ENCODE measurements at regions not wholly inside any gene's neighbourhood (a gene's known extent, or its start where the extent isn't known, plus 50 kb on each side); places are given as distances from the start of the nearest gene placed in this dataset.

DNA sequence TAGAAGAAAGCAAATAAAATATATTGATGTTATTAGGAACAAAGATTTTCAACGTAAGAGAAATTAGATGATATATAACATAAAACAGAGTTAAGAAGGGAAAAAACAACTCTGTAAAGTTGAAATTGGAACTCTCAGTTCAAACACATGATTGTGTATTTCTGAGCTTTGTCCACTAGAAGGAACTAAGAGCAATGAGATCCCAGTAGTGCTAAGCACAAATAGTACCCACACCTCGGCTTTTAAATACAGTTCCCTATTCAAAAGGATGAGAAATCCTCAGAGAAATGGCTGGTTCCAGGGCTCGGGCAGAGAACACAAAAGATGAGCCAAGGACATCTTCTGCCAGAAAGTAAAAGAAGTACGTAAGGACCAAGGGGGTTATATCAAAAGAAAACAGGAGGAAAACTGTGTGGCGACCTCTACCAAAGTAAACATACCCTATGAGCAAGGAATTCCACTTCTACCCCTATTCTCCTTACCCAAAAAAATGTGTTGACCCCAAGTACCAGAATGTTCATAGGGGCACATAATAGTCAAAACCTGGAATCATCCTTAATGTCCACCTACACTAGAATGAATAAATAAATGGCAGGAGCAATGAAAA is 96.6 kb downstream of the SPTSSA start:
- ATAC-seq (ENCODE audit: low read depth) (no peak), DNase-seq (no peak)
- Histone ChIP-seq H3K79me2 (ENCODE audit: control insufficient read depth, insufficient read depth, low read length) (no peaks in the 10 kb centered on the region), H3K4me2 (replicated peaks; ENCODE audit: low read depth, low read length, poor library complexity, severe bottlenecking) (no peak overlapping the region), H3K4me1 (ENCODE audit: control insufficient read depth in 2 of 2, insufficient read depth in 2 of 2, low read length in 2 of 2) (no peaks in the 10 kb centered on the region), H3K27me3 (replicated peaks in 1 of 4; ENCODE audit: control extremely low read depth in 1 of 4, control insufficient read depth in 3 of 4, insufficient read depth in 4 of 4, low read length in 3 of 4) (peaks cover 0 to 3% (median 0%) of the 10 kb centered on the region in 4 experiments), H3K9ac (ENCODE audit: low read length) (no peak overlapping the region), H2AFZ (ENCODE audit: insufficient read depth, low read depth, low read length, poor library complexity, severe bottlenecking) (no peak overlapping the region), H4K20me1 (ENCODE audit: control insufficient read depth, insufficient read depth, low read length, poor library complexity, severe bottlenecking) (no peaks in the 10 kb centered on the region), H3K4me3 (ENCODE audit: control extremely low read depth in 1 of 5, extremely low read depth in 1 of 5, insufficient read depth in 1 of 5, low read depth in 2 of 5, low read length in 4 of 5) (no peak overlapping the region), H3K36me3 (replicated peaks in 1 of 2; ENCODE audit: control extremely low read depth in 1 of 2, control insufficient read depth in 1 of 2, extremely low read depth in 1 of 2, insufficient read depth in 2 of 2, low read length in 1 of 2) (no peaks in the 10 kb centered on the region), H3K27ac (ENCODE audit: low read length in 2 of 2) (no peak overlapping the region), H3K9me3 (ENCODE audit: control extremely low read depth in 1 of 3, control insufficient read depth in 2 of 3, insufficient read depth in 1 of 3, low read length in 2 of 3) (no peaks in the 10 kb centered on the region)
- Mint-ChIP-seq H3K4me3 (no peak overlapping the region), H3K4me1 (no peaks in the 10 kb centered on the region), H3K27me3 (peaks cover 31% of the 10 kb centered on the region), H3K27ac (no peak overlapping the region), H3K9me3 (ENCODE audit: insufficient read depth) (no peaks in the 10 kb centered on the region)
- ChIA-PET CTCF (no interaction called here), POLR2A (no interaction called here)
- intact Hi-C loops (cut with micrococcal nuclease), result no loop called here
- TF ChIP-seq, protein P1, sequence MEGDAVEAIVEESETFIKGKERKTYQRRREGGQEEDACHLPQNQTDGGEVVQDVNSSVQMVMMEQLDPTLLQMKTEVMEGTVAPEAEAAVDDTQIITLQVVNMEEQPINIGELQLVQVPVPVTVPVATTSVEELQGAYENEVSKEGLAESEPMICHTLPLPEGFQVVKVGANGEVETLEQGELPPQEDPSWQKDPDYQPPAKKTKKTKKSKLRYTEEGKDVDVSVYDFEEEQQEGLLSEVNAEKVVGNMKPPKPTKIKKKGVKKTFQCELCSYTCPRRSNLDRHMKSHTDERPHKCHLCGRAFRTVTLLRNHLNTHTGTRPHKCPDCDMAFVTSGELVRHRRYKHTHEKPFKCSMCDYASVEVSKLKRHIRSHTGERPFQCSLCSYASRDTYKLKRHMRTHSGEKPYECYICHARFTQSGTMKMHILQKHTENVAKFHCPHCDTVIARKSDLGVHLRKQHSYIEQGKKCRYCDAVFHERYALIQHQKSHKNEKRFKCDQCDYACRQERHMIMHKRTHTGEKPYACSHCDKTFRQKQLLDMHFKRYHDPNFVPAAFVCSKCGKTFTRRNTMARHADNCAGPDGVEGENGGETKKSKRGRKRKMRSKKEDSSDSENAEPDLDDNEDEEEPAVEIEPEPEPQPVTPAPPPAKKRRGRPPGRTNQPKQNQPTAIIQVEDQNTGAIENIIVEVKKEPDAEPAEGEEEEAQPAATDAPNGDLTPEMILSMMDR (IDR thresholded peaks at IDR 0.05), result no peak
- no peak for TF ChIP-seq EZH2 (IDR thresholded peaks at IDR 0.05; ENCODE audit: borderline replicate concordance, insufficient read depth, low read depth, low read length, poor library complexity, severe bottlenecking)
- 0% methylated on average over 1 of the region's 5 CpGs for WGBS (ENCODE audit: insufficient coverage)

DNA sequence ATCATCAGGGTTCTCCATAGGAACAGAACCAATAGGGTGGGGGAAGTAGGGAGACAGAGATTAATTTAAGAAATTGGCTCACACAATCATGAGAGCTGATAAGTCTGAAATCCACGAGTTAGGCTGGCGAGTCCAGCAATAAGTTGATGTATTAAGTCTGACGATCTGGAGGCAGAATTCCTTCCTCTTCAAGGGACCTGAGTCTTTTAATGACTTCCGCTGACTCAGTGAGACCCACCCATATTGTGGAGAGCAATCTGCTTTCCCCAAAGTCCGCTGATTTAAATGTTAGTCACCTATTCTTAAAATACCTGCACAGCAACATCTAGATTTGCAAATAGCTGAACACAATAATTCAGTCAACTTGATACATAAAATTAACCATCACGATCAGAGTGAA is 97.8 kb downstream of the SPTSSA start:
- POLR2A ChIA-PET, result no interaction called here
- Histone ChIP-seq H3K9me3 (ENCODE audit: control extremely low read depth in 1 of 3, control insufficient read depth in 2 of 3, insufficient read depth in 1 of 3, low read length in 2 of 3) (no peaks in the 10 kb centered on the region), H3K36me3 (replicated peaks in 1 of 2; ENCODE audit: control extremely low read depth in 1 of 2, control insufficient read depth in 1 of 2, extremely low read depth in 1 of 2, insufficient read depth in 2 of 2, low read length in 1 of 2) (no peaks in the 10 kb centered on the region), H3K9ac (ENCODE audit: low read length) (no peak overlapping the region), H2AFZ (ENCODE audit: insufficient read depth, low read depth, low read length, poor library complexity, severe bottlenecking) (no peak overlapping the region), H3K79me2 (ENCODE audit: control insufficient read depth, insufficient read depth, low read length) (no peaks in the 10 kb centered on the region), H3K27me3 (replicated peaks in 1 of 4; ENCODE audit: control extremely low read depth in 1 of 4, control insufficient read depth in 3 of 4, insufficient read depth in 4 of 4, low read length in 3 of 4) (peaks cover 0 to 3% (median 0%) of the 10 kb centered on the region in 4 experiments), H3K4me1 (ENCODE audit: control insufficient read depth in 2 of 2, insufficient read depth in 2 of 2, low read length in 2 of 2) (no peaks in the 10 kb centered on the region), H3K4me2 (replicated peaks; ENCODE audit: low read depth, low read length, poor library complexity, severe bottlenecking) (no peak overlapping the region), H3K4me3 (ENCODE audit: control extremely low read depth in 1 of 5, extremely low read depth in 1 of 5, insufficient read depth in 1 of 5, low read depth in 2 of 5, low read length in 4 of 5) (no peak overlapping the region), H3K27ac (ENCODE audit: low read length in 2 of 2) (no peak overlapping the region), H4K20me1 (ENCODE audit: control insufficient read depth, insufficient read depth, low read length, poor library complexity, severe bottlenecking) (no peaks in the 10 kb centered on the region)
- Mint-ChIP-seq H3K27me3 (peaks cover 31% of the 10 kb centered on the region), H3K4me3 (no peak overlapping the region), H3K27ac (no peak overlapping the region), H3K9me3 (ENCODE audit: insufficient read depth) (no peaks in the 10 kb centered on the region), H3K4me1 (no peaks in the 10 kb centered on the region)
- no peak for TF ChIP-seq EZH2 (IDR thresholded peaks at IDR 0.05; ENCODE audit: borderline replicate concordance, insufficient read depth, low read depth, low read length, poor library complexity, severe bottlenecking)
- TF ChIP-seq, protein P1 (IDR thresholded peaks at IDR 0.05), result no peak
- DNase-seq (no peak), ATAC-seq (ENCODE audit: low read depth) (no peak)
- intact Hi-C loops (cut with micrococcal nuclease), result no loop called here
- WGBS (ENCODE audit: insufficient coverage), result 89% methylated on average over 5 of the region's 6 CpGs
- CTCF ChIA-PET, result no interaction called here
